ENCODE measurements at regions not wholly inside any gene's neighbourhood (a gene's known extent, or its start where the extent isn't known, plus 50 kb on each side); places are given as distances from the start of the nearest gene placed in this dataset.

GRCh38 chr1:72526926-72527325 lies 244.6 kb upstream of the NEGR1 start:
- DNase-seq (no peak), ATAC-seq (ENCODE audit: low read depth) (no peak)
- no peaks in the 10 kb centered on the region for H3K4me1 Mint-ChIP-seq
- no peaks in the 10 kb centered on the region for H3K4me1 ChIP-seq (ENCODE audit: control insufficient read depth in 2 of 2, insufficient read depth in 2 of 2, low read length in 2 of 2)
- H3K9ac ChIP-seq (ENCODE audit: low read length), result no peak overlapping the region
- no peak overlapping the region for H3K4me2 ChIP-seq (replicated peaks; ENCODE audit: low read depth, low read length, poor library complexity, severe bottlenecking)
- WGBS (ENCODE audit: insufficient coverage), result 87% methylated on average over 3 of the region's 4 CpGs
- H3K9me3 Mint-ChIP-seq (ENCODE audit: insufficient read depth), result peaks cover 3% of the 10 kb centered on the region
- H3K27ac Mint-ChIP-seq, result no peak overlapping the region
- no peaks in the 10 kb centered on the region for H3K9me3 ChIP-seq (ENCODE audit: control extremely low read depth in 1 of 3, control insufficient read depth in 2 of 3, insufficient read depth in 1 of 3, low read length in 2 of 3)
- intact Hi-C loops (cut with micrococcal nuclease), result no loop called here
- no peaks in the 10 kb centered on the region for H3K27me3 ChIP-seq (replicated peaks in 1 of 4; ENCODE audit: control extremely low read depth in 1 of 4, control insufficient read depth in 3 of 4, insufficient read depth in 4 of 4, low read length in 3 of 4)
- H3K36me3 ChIP-seq (replicated peaks in 1 of 2; ENCODE audit: control extremely low read depth in 1 of 2, control insufficient read depth in 1 of 2, extremely low read depth in 1 of 2, insufficient read depth in 2 of 2, low read length in 1 of 2), result no peaks in the 10 kb centered on the region
- H4K20me1 ChIP-seq (ENCODE audit: control insufficient read depth, insufficient read depth, low read length, poor library complexity, severe bottlenecking), result no peaks in the 10 kb centered on the region
- TF ChIP-seq CTCF (IDR thresholded peaks at IDR 0.05) (no peak), EZH2 (IDR thresholded peaks at IDR 0.05; ENCODE audit: borderline replicate concordance, insufficient read depth, low read depth, low read length, poor library complexity, severe bottlenecking) (no peak)
- ChIA-PET CTCF (no interaction called here), POLR2A (no interaction called here)
- H2AFZ ChIP-seq (ENCODE audit: insufficient read depth, low read depth, low read length, poor library complexity, severe bottlenecking), result no peak overlapping the region
- no peak overlapping the region for H3K4me3 Mint-ChIP-seq
- H3K27me3 Mint-ChIP-seq, result no peaks in the 10 kb centered on the region
- H3K27ac ChIP-seq (ENCODE audit: low read length in 2 of 2), result no peak overlapping the region
- H3K4me3 ChIP-seq (ENCODE audit: control extremely low read depth in 1 of 5, extremely low read depth in 1 of 5, insufficient read depth in 1 of 5, low read depth in 2 of 5, low read length in 4 of 5), result no peak overlapping the region
- no peaks in the 10 kb centered on the region for H3K79me2 ChIP-seq (ENCODE audit: control insufficient read depth, insufficient read depth, low read length)

- no peaks in the 10 kb centered on the region for H3K4me1 ChIP-seq (ENCODE audit: control insufficient read depth in 2 of 2, insufficient read depth in 2 of 2, low read length in 2 of 2)
- no peaks in the 10 kb centered on the region for H4K20me1 ChIP-seq (ENCODE audit: control insufficient read depth, insufficient read depth, low read length, poor library complexity, severe bottlenecking)
- CTCF ChIA-PET, result no interaction called here
- H3K27me3 Mint-ChIP-seq, result no peaks in the 10 kb centered on the region
- TF ChIP-seq CTCF (IDR thresholded peaks at IDR 0.05) (no peak), EZH2 (IDR thresholded peaks at IDR 0.05; ENCODE audit: borderline replicate concordance, insufficient read depth, low read depth, low read length, poor library complexity, severe bottlenecking) (no peak)
- no peak overlapping the region for H3K4me3 Mint-ChIP-seq
- H3K27me3 ChIP-seq (replicated peaks in 1 of 4; ENCODE audit: control extremely low read depth in 1 of 4, control insufficient read depth in 3 of 4, insufficient read depth in 4 of 4, low read length in 3 of 4), result no peaks in the 10 kb centered on the region
- H3K4me1 Mint-ChIP-seq, result no peaks in the 10 kb centered on the region
- POLR2A ChIA-PET, result no interaction called here
- no peaks in the 10 kb centered on the region for H3K79me2 ChIP-seq (ENCODE audit: control insufficient read depth, insufficient read depth, low read length)
- no peak overlapping the region for H3K4me3 ChIP-seq (ENCODE audit: control extremely low read depth in 1 of 5, extremely low read depth in 1 of 5, insufficient read depth in 1 of 5, low read depth in 2 of 5, low read length in 4 of 5)
- no peaks in the 10 kb centered on the region for H3K9me3 ChIP-seq (ENCODE audit: control extremely low read depth in 1 of 3, control insufficient read depth in 2 of 3, insufficient read depth in 1 of 3, low read length in 2 of 3)
- peaks cover 3% of the 10 kb centered on the region for H3K9me3 Mint-ChIP-seq (ENCODE audit: insufficient read depth)
- intact Hi-C loops (cut with micrococcal nuclease), result no loop called here
- H3K9ac ChIP-seq (ENCODE audit: low read length), result no peak overlapping the region
- H3K4me2 ChIP-seq (replicated peaks; ENCODE audit: low read depth, low read length, poor library complexity, severe bottlenecking), result no peak overlapping the region
- H3K27ac Mint-ChIP-seq, result no peak overlapping the region
- H3K27ac ChIP-seq (ENCODE audit: low read length in 2 of 2), result no peak overlapping the region
- H3K36me3 ChIP-seq (replicated peaks in 1 of 2; ENCODE audit: control extremely low read depth in 1 of 2, control insufficient read depth in 1 of 2, extremely low read depth in 1 of 2, insufficient read depth in 2 of 2, low read length in 1 of 2), result no peaks in the 10 kb centered on the region
- H2AFZ ChIP-seq (ENCODE audit: insufficient read depth, low read depth, low read length, poor library complexity, severe bottlenecking), result no peak overlapping the region
- no peak for DNase-seq
- ATAC-seq (ENCODE audit: low read depth), result no peak
Observed at GRCh38 chr1:72524021-72524420, 241.7 kb upstream of the NEGR1 start.

Data from B cell (primary cell).